Common myeloid progenitor, CD34-positive (primary cell): ENCODE measurements at regions not wholly inside any gene's neighbourhood (a gene's known extent, or its start where the extent isn't known, plus 50 kb on each side); places are given as distances from the start of the nearest gene placed in this dataset.

Experiments used
- CTCF ChIA-PET: fragments of 350-600 bp; sonication (Branson Sonifier 250); formaldehyde crosslinking; loops from one replicate; lab custom pipeline; 2021; ENCODE audit warnings: antibody characterized with exemption; lab: Charles Lee
- POLR2A ChIA-PET: fragments of 350-600 bp; sonication (Branson Sonifier 250); formaldehyde crosslinking; loops from one replicate; lab custom pipeline; 2021; ENCODE audit warnings: antibody characterized with exemption; lab: Charles Lee
- DNase-seq, 3 donors: peaks; one replicate each; pipeline versions ENCODE4 v3.0.0 to v3.0.0-alpha.2; 2013
- H3K27ac ChIP-seq, 2 experiments: 1 replicate in 1 of 2; 2 replicates in 1 of 2; pipeline ENCODE4 v1.7.0; 2013; ENCODE audit warnings: inconsistent platforms in 2 of 2, low read length in 2 of 2, mild to moderate bottlenecking in 2 of 2, low read depth in 1 of 2, moderate library complexity in 1 of 2; ENCODE audit not compliant: severe bottlenecking in 2 of 2, insufficient read depth in 1 of 2, poor library complexity in 1 of 2
- H3K27me3 ChIP-seq, 5 experiments: replicated peaks in 2 of 5; 1 replicate in 3 of 5; 2 replicates in 2 of 5; pipeline versions ENCODE4 v1.6.1 to v1.7.0; 2013; ENCODE audit warnings: low read length in 4 of 5, mild to moderate bottlenecking in 2 of 5, moderate library complexity in 2 of 5, inconsistent platforms in 1 of 5; ENCODE audit not compliant: insufficient read depth in 5 of 5, control insufficient read depth in 4 of 5
- H3K36me3 ChIP-seq, 4 experiments: 1 replicate in 2 of 4; 2 replicates in 2 of 4; pipeline versions ENCODE4 v1.6.1 to v1.7.0; 2013; ENCODE audit warnings: low read length in 3 of 4, control low read depth in 1 of 4, mild to moderate bottlenecking in 1 of 4; ENCODE audit not compliant: control insufficient read depth in 4 of 4, insufficient read depth in 4 of 4
- H3K4me1 ChIP-seq, 4 experiments: 1 replicate in 3 of 4; 2 replicates in 1 of 4; pipeline versions ENCODE4 v1.6.1 to v1.7.1; 2013; ENCODE audit warnings: low read length in 3 of 4, mild to moderate bottlenecking in 3 of 4, control low read depth in 1 of 4, inconsistent platforms in 1 of 4, moderate library complexity in 1 of 4; ENCODE audit not compliant: control insufficient read depth in 4 of 4, insufficient read depth in 4 of 4; ENCODE audit errors: control extremely low read depth in 1 of 4
- H3K4me3 ChIP-seq, 7 experiments: 1 replicate in 4 of 7; 2 replicates in 3 of 7; pipeline versions ENCODE4 v1.5.1 to v1.7.0; 2013; ENCODE audit warnings: mild to moderate bottlenecking in 7 of 7, low read length in 6 of 7, moderate library complexity in 6 of 7, inconsistent platforms in 2 of 7, low read depth in 2 of 7, control low read depth in 1 of 7; ENCODE audit not compliant: insufficient read depth in 4 of 7, control insufficient read depth in 1 of 7; ENCODE audit errors: extremely low read depth in 1 of 7
- H3K9me3 ChIP-seq, 5 experiments: 1 replicate in 4 of 5; 2 replicates in 1 of 5; pipeline versions ENCODE4 v1.6.1 to v1.7.1; 2013; ENCODE audit warnings: low read length in 4 of 5, mild to moderate bottlenecking in 2 of 5, inconsistent platforms in 1 of 5, low read depth in 1 of 5, moderate library complexity in 1 of 5; ENCODE audit not compliant: control insufficient read depth in 4 of 5, insufficient read depth in 2 of 5; ENCODE audit errors: control extremely low read depth in 1 of 5
- WGBS: methylation state at CpG from one replicate; pipeline ENCODE4 v1.1.5; 2013; ENCODE audit not compliant: insufficient coverage; 5-methylcytosine and 5-hydroxymethylcytosine counted together

GRCh38 chr6:9412951-9413559, 977.7 kb upstream of the SLC35B3 start:
- WGBS, result 0% methylated on average over 1 of the region's 5 CpGs
- peaks cover 0 to 3% (median 0%) of the 10 kb centered on the region in 5 experiments for H3K27me3 ChIP-seq
- no peak overlapping the region for H3K27ac ChIP-seq
- DNase-seq, result peak; percentile 33 to 61 (median 60)
- POLR2A ChIA-PET, result no interaction called here
- no peaks in the 10 kb centered on the region for H3K36me3 ChIP-seq
- H3K4me1 ChIP-seq, result no peaks in the 10 kb centered on the region
- H3K4me3 ChIP-seq, result no peak overlapping the region
- CTCF ChIA-PET, result interaction anchor here (0.7 to 1.9 kb wide), 8 partner anchors 9 to 1282 kb away, joined by 3 to 9 read pairs (median 4); no protein-coding TSS in a partner anchor
- H3K9me3 ChIP-seq, result no peaks in the 10 kb centered on the region

- POLR2A ChIA-PET, result no interaction called here
- Histone ChIP-seq H3K27ac (no peak overlapping the region), H3K27me3 (peaks cover 0 to 5% (median 2%) of the 10 kb centered on the region in 5 experiments), H3K4me1 (no peaks in the 10 kb centered on the region), H3K9me3 (no peaks in the 10 kb centered on the region), H3K4me3 (no peak overlapping the region), H3K36me3 (no peaks in the 10 kb centered on the region)
- CTCF ChIA-PET, result interaction anchor here (0.8 kb wide), 1 partner anchor 702 kb away, joined by 3 read pairs; no protein-coding TSS in a partner anchor
- 80% methylated on average over 1 of the region's 2 CpGs for WGBS
- no peak for DNase-seq
Measured at GRCh38 chr6:9409126-9409525, 973.8 kb upstream of the SLC35B3 start.

- H3K4me1 ChIP-seq, result no peaks in the 10 kb centered on the region
- CTCF ChIA-PET, result interaction anchor here (0.8 kb wide), 1 partner anchor 701 kb away, joined by 3 read pairs; no protein-coding TSS in a partner anchor
Measured at GRCh38 chr6:9408402-9409117, 973.2 kb upstream of the SLC35B3 start.

GRCh38 chr6:9405825-9406224, 970.5 kb upstream of the SLC35B3 start:
- no peak for DNase-seq
- Histone ChIP-seq H3K27ac (no peak overlapping the region), H3K27me3 (peaks cover 0 to 5% (median 2%) of the 10 kb centered on the region in 5 experiments), H3K4me1 (no peaks in the 10 kb centered on the region), H3K4me3 (no peak overlapping the region), H3K9me3 (no peaks in the 10 kb centered on the region), H3K36me3 (no peaks in the 10 kb centered on the region)
- POLR2A ChIA-PET, result no interaction called here
- 57% methylated on average over 6 of the region's 7 CpGs for WGBS
- CTCF ChIA-PET, result no interaction called here

More at GRCh38 chr6:9408402-9409117, 973.2 kb upstream of the SLC35B3 start:
- Histone ChIP-seq H3K27me3 (peaks cover 0 to 5% (median 2%) of the 10 kb centered on the region in 5 experiments), H3K27ac (no peak overlapping the region), H3K4me3 (no peak overlapping the region), H3K9me3 (no peaks in the 10 kb centered on the region), H3K36me3 (no peaks in the 10 kb centered on the region)
- 100% methylated on average over 2 of the region's 2 CpGs for WGBS
- DNase-seq, result no peak
- POLR2A ChIA-PET, result no interaction called here

- ChIA-PET POLR2A (no interaction called here), CTCF (no interaction called here)
- H3K4me3 ChIP-seq, result no peak overlapping the region
- WGBS, result no CpG with 5 or more reads among the region's 6 CpGs
- no peak for DNase-seq
- no peak overlapping the region for H3K27ac ChIP-seq
- no peaks in the 10 kb centered on the region for H3K9me3 ChIP-seq
- H3K4me1 ChIP-seq, result no peaks in the 10 kb centered on the region
- no peaks in the 10 kb centered on the region for H3K36me3 ChIP-seq
- peaks cover 0 to 7% (median 3%) of the 10 kb centered on the region in 5 experiments for H3K27me3 ChIP-seq
Measured at GRCh38 chr6:9405369-9405768, 970.0 kb upstream of the SLC35B3 start.

- 84% methylated on average over 5 of the region's 10 CpGs for WGBS
- Histone ChIP-seq H3K27me3 (peaks cover 0 to 15% (median 5%) of the 10 kb centered on the region in 5 experiments), H3K4me3 (no peak overlapping the region), H3K4me1 (no peaks in the 10 kb centered on the region), H3K36me3 (no peaks in the 10 kb centered on the region), H3K27ac (no peak overlapping the region), H3K9me3 (no peaks in the 10 kb centered on the region)
- DNase-seq, result no peak
- POLR2A ChIA-PET, result no interaction called here
- CTCF ChIA-PET, result interaction anchor here (1.9 kb wide), 1 partner anchor 8 kb away, joined by 6 read pairs; no protein-coding TSS in a partner anchor
Measured at GRCh38 chr6:9404351-9405146, 969.2 kb upstream of the SLC35B3 start.
